HUES64 (cell line): ENCODE measurements at regions not wholly inside any gene's neighbourhood (a gene's known extent, or its start where the extent isn't known, plus 50 kb on each side); places are given as distances from the start of the nearest gene placed in this dataset.

Experiments
- H3K27ac ChIP-seq: 2 replicates; pipeline ENCODE4 v1.7.0; 2013; ENCODE audit warnings: low read depth, low read length, inconsistent platforms
- H3K27me3 ChIP-seq: 2 replicates; pipeline ENCODE4 v1.6.1; 2013; ENCODE audit warnings: mild to moderate bottlenecking, low read length; ENCODE audit not compliant: insufficient read depth
- H3K36me3 ChIP-seq: 2 replicates; pipeline ENCODE4 v1.6.1; 2013; ENCODE audit warnings: mild to moderate bottlenecking, low read length; ENCODE audit not compliant: insufficient read depth
- H3K4me1 ChIP-seq: 2 replicates; pipeline ENCODE4 v1.6.1; 2013; ENCODE audit warnings: mild to moderate bottlenecking, low read length, moderate library complexity; ENCODE audit not compliant: insufficient read depth
- H3K4me3 ChIP-seq: 2 replicates; pipeline ENCODE4 v1.5.1; 2013; ENCODE audit warnings: mild to moderate bottlenecking, low read length, moderate library complexity
- H3K9ac ChIP-seq: 2 replicates; pipeline ENCODE4 v1.6.1; 2013; ENCODE audit warnings: mild to moderate bottlenecking, low read depth, low read length
- H3K9me3 ChIP-seq: 2 replicates; pipeline ENCODE4 v1.6.1; 2013; ENCODE audit warnings: low read depth, low read length; ENCODE audit not compliant: insufficient read depth
- WGBS: fragments of 150-250, 120-280 bp; methylation state at CpG from one replicate; pipeline ENCODE4 v1.1.7; 2013; ENCODE audit warnings: missing lambda C conversion rate; 5-methylcytosine and 5-hydroxymethylcytosine counted together

DNA sequence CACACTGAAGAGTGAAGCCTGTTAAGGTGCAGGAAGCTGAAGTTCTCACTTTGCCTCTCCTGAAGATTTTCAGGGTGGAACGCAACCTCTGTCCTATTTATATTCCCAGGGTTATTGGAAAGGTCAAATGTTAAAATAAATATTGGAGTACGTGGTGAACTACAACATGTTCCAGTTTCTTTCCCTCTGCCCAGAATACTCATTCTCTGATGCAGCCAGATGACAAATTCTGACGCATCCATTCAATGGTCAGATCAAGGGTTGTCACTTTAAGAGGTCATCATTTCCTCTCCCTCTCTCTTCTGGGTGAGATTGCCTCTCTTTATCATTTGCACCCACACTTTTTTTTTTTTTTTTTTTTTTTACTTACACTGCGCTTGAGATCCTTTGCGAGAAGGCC, 277.1 kb downstream of the BRINP1 start:
- Histone ChIP-seq H3K9ac (no peak overlapping the region), H3K27me3 (no peaks in the 10 kb centered on the region), H3K9me3 (no peaks in the 10 kb centered on the region), H3K36me3 (no peaks in the 10 kb centered on the region), H3K4me3 (no peak overlapping the region), H3K4me1 (peaks cover 27% of the 10 kb centered on the region), H3K27ac (no peak overlapping the region)
- 92% methylated on average over 3 of the region's 5 CpGs for WGBS

DNA sequence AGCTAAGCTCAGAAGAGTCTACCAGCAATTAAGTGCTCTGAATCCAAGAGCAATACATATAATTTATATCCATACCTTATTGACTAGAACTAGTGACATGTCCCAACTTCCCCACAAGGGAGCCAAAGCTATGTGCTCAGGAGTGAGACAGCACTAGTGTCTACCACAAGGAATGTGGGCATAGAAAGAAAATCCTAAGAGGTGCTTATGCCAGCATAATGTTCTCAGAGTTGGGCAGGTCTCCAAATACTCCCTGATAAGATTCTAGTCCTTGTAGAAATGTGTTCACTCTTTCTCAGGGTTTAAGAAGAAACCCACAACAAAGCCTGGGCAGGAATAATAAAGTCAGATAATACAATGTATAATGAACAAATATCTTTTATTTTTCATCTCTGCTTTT, 275.1 kb downstream of the BRINP1 start:
- H3K36me3 ChIP-seq, result no peaks in the 10 kb centered on the region
- no peak overlapping the region for H3K27ac ChIP-seq
- peaks cover 7% of the 10 kb centered on the region; the same call in 1 of the 2 replicates for H3K4me1 ChIP-seq
- no peaks in the 10 kb centered on the region for H3K9me3 ChIP-seq
- no peak overlapping the region for H3K9ac ChIP-seq
- H3K4me3 ChIP-seq, result no peak overlapping the region
- H3K27me3 ChIP-seq, result no peaks in the 10 kb centered on the region

DNA sequence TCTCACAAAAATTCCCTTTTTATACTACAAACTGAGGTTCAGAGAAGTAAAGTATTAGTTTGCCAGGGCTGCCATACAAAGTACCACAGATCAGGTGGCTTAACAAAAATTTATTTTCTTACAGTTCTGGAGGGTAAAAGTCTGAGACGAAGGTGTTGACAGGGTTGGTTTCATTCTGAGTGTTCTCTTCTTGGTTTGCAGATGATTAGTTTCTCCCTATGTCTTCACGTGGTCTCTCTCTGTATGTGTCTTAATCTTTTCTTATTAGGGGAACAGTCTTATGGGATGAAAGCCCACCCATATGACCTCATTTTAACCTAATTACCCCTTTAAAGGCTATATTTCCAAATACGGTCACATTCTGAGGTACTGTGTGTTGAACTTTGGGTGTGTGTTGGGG, 274.2 kb downstream of the BRINP1 start:
- 89% methylated on average over 1 of the region's 3 CpGs for WGBS
- Histone ChIP-seq H3K36me3 (no peaks in the 10 kb centered on the region), H3K4me1 (peaks cover 5% of the 10 kb centered on the region; the same call in 1 of the 2 replicates)

GRCh38 chr9:119101048-119101447, 268.2 kb downstream of the BRINP1 start:
- H3K9ac ChIP-seq, result no peak overlapping the region
- 60% methylated on average over 4 of the region's 4 CpGs for WGBS
- no peak overlapping the region for H3K4me3 ChIP-seq
- H3K4me1 ChIP-seq, result peaks cover 14% of the 10 kb centered on the region
- H3K27me3 ChIP-seq, result no peaks in the 10 kb centered on the region
- no peak overlapping the region for H3K27ac ChIP-seq
- H3K9me3 ChIP-seq, result no peaks in the 10 kb centered on the region
- H3K36me3 ChIP-seq, result no peaks in the 10 kb centered on the region

More for the DNA sequence above, 274.2 kb downstream of the BRINP1 start:
- H3K27ac ChIP-seq, result no peak overlapping the region
- no peaks in the 10 kb centered on the region for H3K9me3 ChIP-seq
- H3K4me3 ChIP-seq, result no peak overlapping the region
- H3K27me3 ChIP-seq, result no peaks in the 10 kb centered on the region
- no peak overlapping the region for H3K9ac ChIP-seq

GRCh38 chr9:119114681-119115080, 254.6 kb downstream of the BRINP1 start:
- Histone ChIP-seq H3K4me1 (peaks cover 4% of the 10 kb centered on the region; the same call in 1 of the 2 replicates), H3K36me3 (no peaks in the 10 kb centered on the region), H3K9me3 (no peaks in the 10 kb centered on the region), H3K27me3 (no peaks in the 10 kb centered on the region), H3K9ac (no peak overlapping the region), H3K4me3 (no peak overlapping the region), H3K27ac (no peak overlapping the region)
- 79% methylated on average over 4 of the region's 4 CpGs for WGBS
